OCI-LY7 (cell line): ENCODE measurements at regions not wholly inside any gene's neighbourhood (a gene's known extent, or its start where the extent isn't known, plus 50 kb on each side); places are given as distances from the start of the nearest gene placed in this dataset.

Source experiments
- BruUV-seq: library from RNA; stranded (reverse); fragments of 400-500 nt; replicated peaks from 2 replicates; lab custom pipeline; 2021; lab: Mats Ljungman, UMichigan
- CTCF ChIA-PET: fragments of 300-600 bp; sonication (Branson Sonifier 250); formaldehyde crosslinking; loops from one replicate; lab custom pipeline; 2022; ENCODE audit warnings: antibody characterized with exemption; ENCODE audit not compliant: unreplicated experiment; lab: Charles Lee
- POLR2A ChIA-PET: fragments of 300-600 bp; sonication (Branson Sonifier 250); formaldehyde crosslinking; loops from one replicate; lab custom pipeline; 2022; ENCODE audit warnings: antibody characterized with exemption; lab: Charles Lee
- DNase-seq: peaks from one replicate; pipeline ENCODE4 v3.0.0-alpha.2; 2015; ENCODE audit warnings: low spot score
- H2AFZ ChIP-seq: fragments of 200-600 bp; sonication (generic), shearing (Covaris generic); 2 replicates; pipeline ENCODE4 v1.6.1; 2014; ENCODE audit warnings: mild to moderate bottlenecking, antibody characterized with exemption, low read length, moderate library complexity
- H3K27ac ChIP-seq: fragments of 200-600 bp; sonication (generic); 2 replicates; pipeline ENCODE4 v1.5.1; 2014; ENCODE audit warnings: mixed run types, low read depth, mild to moderate bottlenecking, moderate library complexity, low read length, inconsistent platforms; ENCODE audit not compliant: poor library complexity, severe bottlenecking
- H3K36me3 ChIP-seq: fragments of 200-600 bp; sonication (generic); 2 replicates; pipeline ENCODE4 v1.6.1; 2014; ENCODE audit warnings: mild to moderate bottlenecking, antibody characterized with exemption, low read length, moderate library complexity, mixed read lengths; ENCODE audit not compliant: insufficient read depth
- H3K4me1 ChIP-seq: fragments of 200-600 bp; sonication (generic); 2 replicates; pipeline ENCODE4 v1.5.1; 2014; ENCODE audit warnings: mild to moderate bottlenecking, low read length; ENCODE audit not compliant: insufficient read depth, poor library complexity, severe bottlenecking
- H3K4me2 ChIP-seq: fragments of 200-600 bp; sonication (generic); 2 replicates; pipeline ENCODE4 v1.6.1; 2014; ENCODE audit warnings: mild to moderate bottlenecking, low read length
- H3K4me3 ChIP-seq: fragments of 200-600 bp; sonication (generic); 2 replicates; pipeline ENCODE4 v1.5.1; 2014; ENCODE audit warnings: mild to moderate bottlenecking, low read depth, low read length; ENCODE audit not compliant: poor library complexity, severe bottlenecking
- H3K79me2 ChIP-seq: fragments of 200-600 bp; sonication (generic); 2 replicates; pipeline ENCODE4 v1.6.1; 2016; ENCODE audit warnings: low read depth, mild to moderate bottlenecking, low read length, moderate library complexity, mixed read lengths; ENCODE audit not compliant: insufficient read depth
- H3K9me2 ChIP-seq: fragments of 200-600 bp; sonication (generic); 2 replicates; pipeline ENCODE4 v1.6.1; 2016; ENCODE audit warnings: mild to moderate bottlenecking, low read length, mixed read lengths; ENCODE audit not compliant: insufficient read depth
- H3K9me3 ChIP-seq: fragments of 200-600 bp; sonication (generic); 2 replicates; pipeline ENCODE4 v1.6.1; 2014; ENCODE audit warnings: mild to moderate bottlenecking, mixed run types, low read length, mixed read lengths
- H4K20me1 ChIP-seq: fragments of 200-600 bp; sonication (generic); 2 replicates; pipeline ENCODE4 v1.6.1; 2014; ENCODE audit warnings: mild to moderate bottlenecking, antibody characterized with exemption, low read length, moderate library complexity, mixed read lengths; ENCODE audit not compliant: insufficient read depth
- CTCF ChIP-seq: fragments of 200-600 bp; sonication (generic); conservative IDR thresholded peaks from 2 replicates; pipeline ENCODE4 v1.5.1; 2014; ENCODE audit warnings: mild to moderate bottlenecking, antibody characterized with exemption, low read length, moderate library complexity, mixed read lengths
- EZH2phosphoT487 ChIP-seq: fragments of 200-600 bp; sonication (generic); IDR thresholded peaks from 2 replicates; pipeline ENCODE4 v1.6.1; 2018; ENCODE audit warnings: low read depth, borderline replicate concordance, mild to moderate bottlenecking, mixed run types, antibody characterized with exemption, low read length, moderate library complexity, mixed read lengths
- intact Hi-C: fragments of 100-400 bp; cut with micrococcal nuclease; formaldehyde crosslinking; loops from one replicate; pipeline ENCODE4 v1.10.0; 2022; ENCODE audit not compliant: unreplicated experiment

- ChIA-PET POLR2A (interaction anchor here (0.7 kb wide), 1 partner anchor 189 kb away, joined by 3 read pairs; no protein-coding TSS in a partner anchor), CTCF (no interaction called here)
- no peak for DNase-seq
- no peaks in the 10 kb centered on the region for H3K36me3 ChIP-seq
- no peaks in the 10 kb centered on the region for H4K20me1 ChIP-seq
- no peaks in the 10 kb centered on the region for H3K79me2 ChIP-seq
- no peaks in the 10 kb centered on the region for H3K4me1 ChIP-seq
- no peak overlapping the region for H2AFZ ChIP-seq
- H3K9me3 ChIP-seq, result no peaks in the 10 kb centered on the region
- intact Hi-C loops, result no loop called here
- no peak overlapping the region for H3K4me3 ChIP-seq
- BruUV-seq, result no TSS peak
- no peak overlapping the region for H3K4me2 ChIP-seq
- H3K9me2 ChIP-seq, result no peaks in the 10 kb centered on the region
- TF ChIP-seq CTCF (no peak), EZH2phosphoT487 (no peak)
- no peak overlapping the region for H3K27ac ChIP-seq
Observed at GRCh38 chr10:21364196-21365114, 161.0 kb downstream of the SKIDA1 start.

GRCh38 chr10:21363731-21364104 lies 161.8 kb downstream of the SKIDA1 start:
- no peak for DNase-seq
- H3K4me2 ChIP-seq, result no peak overlapping the region
- intact Hi-C loops, result no loop called here
- H3K36me3 ChIP-seq, result no peaks in the 10 kb centered on the region
- no peak overlapping the region for H2AFZ ChIP-seq
- no peak for TF ChIP-seq EZH2phosphoT487
- no peak for TF ChIP-seq CTCF
- BruUV-seq, result no TSS peak
- ChIA-PET CTCF (no interaction called here), POLR2A (no interaction called here)
- H3K9me3 ChIP-seq, result no peaks in the 10 kb centered on the region
- H3K27ac ChIP-seq, result no peak overlapping the region
- H3K4me1 ChIP-seq, result no peaks in the 10 kb centered on the region
- H4K20me1 ChIP-seq, result no peaks in the 10 kb centered on the region
- H3K79me2 ChIP-seq, result no peaks in the 10 kb centered on the region
- H3K4me3 ChIP-seq, result no peak overlapping the region
- no peaks in the 10 kb centered on the region for H3K9me2 ChIP-seq
